Ovary (tissue), 7 donors: ENCODE measurements at regions not wholly inside any gene's neighbourhood (a gene's known extent, or its start where the extent isn't known, plus 50 kb on each side); places are given as distances from the start of the nearest gene placed in this dataset.
"Not testable (repeated sequence)": the region's sequence is repeated elsewhere in the genome, so short reads cannot be mapped to it uniquely, and the experiment has no call there.

ENCODE experiments used
- DNase-seq, 5 donors: peaks; one replicate each; pipeline ENCODE4 v3.0.0-alpha.2; 2019 to 2020
- H3K27ac ChIP-seq, 2 donors: fragments of 200-600 bp; one replicate each; pipeline versions ENCODE4 v1.5.1 to v1.8.0; 2019 to 2022
- H3K27me3 ChIP-seq: fragments of 200-600 bp; one replicate; pipeline ENCODE4 v1.8.0; 2022
- H3K36me3 ChIP-seq: fragments of 200-600 bp; sonication (generic); one replicate; pipeline ENCODE4 v1.5.1; 2019
- H3K4me1 ChIP-seq: one replicate; pipeline ENCODE4 v1.8.1; 2013; ENCODE audit warnings: mild to moderate bottlenecking, moderate library complexity; ENCODE audit not compliant: insufficient read depth
- H3K4me3 ChIP-seq: fragments of 200-600 bp; sonication (generic); one replicate; pipeline ENCODE4 v1.5.1; 2017
- H3K9me3 ChIP-seq, 2 donors: fragments of 200-600 bp in 1 of 2; sonication (generic) in 1 of 2; one replicate each; pipeline versions ENCODE4 v1.5.1 to v1.8.1; 2013 to 2019; ENCODE audit warnings: mild to moderate bottlenecking in 1 of 2, moderate library complexity in 1 of 2
- CTCF ChIP-seq, 3 donors: fragments of 450-650 bp in 2 of 3; fragments of 200-600 bp in 1 of 3; IDR thresholded peaks; one replicate each; pipeline versions ENCODE4 v1.5.1 to v1.8.0; 2016 to 2022; ENCODE audit warnings: antibody characterized with exemption in 3 of 3, mild to moderate bottlenecking in 1 of 3
- EP300 ChIP-seq: sonication (generic); formaldehyde crosslinking; IDR thresholded peaks from one replicate; pipeline ENCODE4 v1.6.1; 2017; ENCODE audit warnings: antibody characterized with exemption
- POLR2A ChIP-seq: fragments of 450-650 bp; IDR thresholded peaks from one replicate; pipeline ENCODE4 v1.6.1; 2017; ENCODE audit warnings: antibody characterized with exemption, mild to moderate bottlenecking, moderate library complexity
- WGBS, 3 donors: extraction: QIAGEN DNeasy Blood & Tissue Kit in 1 of 3; methylation state at CpG; one replicate each; pipeline versions ENCODE4 v1.1.5 to v1.1.7; 2013 to 2017; 5-methylcytosine and 5-hydroxymethylcytosine counted together
- intact Hi-C, 4 donors: fragments of 100-400 bp; cut with DNase I; formaldehyde crosslinking; loops; one replicate each; pipeline versions ENCODE4 v1.11.0 to v1.15.1; 2022 to 2023
- donor health status: DM: no; HTN: no; CAD: no; lungs with moderate emphysema.
- donor health status: DM: no; HTN: no; CAD: no.
- donor health status: Bipolar disorder and iron deficiency.
- donor health status: DM: no; HTN: no; CAD: no.
- donor health status: DM: yes; HTN: yes; CAD: no.

GRCh38 chr3:35137612-35138011 lies 501.7 kb upstream of the ARPP21 start:
- no peaks in the 10 kb centered on the region for H3K4me1 ChIP-seq
- H3K27ac ChIP-seq: no peak overlapping the region
- intact Hi-C loops: no loop called here
- no peak for TF ChIP-seq EP300
- TF ChIP-seq POLR2A: no peak
- no peak for TF ChIP-seq CTCF (IDR thresholded peaks at IDR 0.05)
- no peaks in the 10 kb centered on the region for H3K9me3 ChIP-seq
- H3K36me3 ChIP-seq: no peaks in the 10 kb centered on the region
- no peak overlapping the region for H3K4me3 ChIP-seq
- DNase-seq: no peak
- no peaks in the 10 kb centered on the region for H3K27me3 ChIP-seq

GRCh38 chr3:35141406-35141805 lies 497.9 kb upstream of the ARPP21 start:
- Histone ChIP-seq H3K4me3 (no peak overlapping the region), H3K36me3 (no peaks in the 10 kb centered on the region), H3K4me1 (no peaks in the 10 kb centered on the region), H3K9me3 (no peaks in the 10 kb centered on the region), H3K27me3 (no peaks in the 10 kb centered on the region), H3K27ac (no peak overlapping the region)
- TF ChIP-seq POLR2A (no peak), EP300 (no peak), CTCF (IDR thresholded peaks at IDR 0.05) (no peak)
- no peak for DNase-seq
- WGBS, 3 donors: 52 to 63% (median 53%) methylated on average over 4 of the region's 4 CpGs
- intact Hi-C loops: no loop called here

- peaks cover 2% of the 10 kb centered on the region for H3K27me3 ChIP-seq
- H3K4me1 ChIP-seq: no peaks in the 10 kb centered on the region
- H3K27ac ChIP-seq: no peak overlapping the region
- H3K36me3 ChIP-seq: no peaks in the 10 kb centered on the region
- DNase-seq: no peak
- TF ChIP-seq POLR2A (no peak), CTCF (IDR thresholded peaks at IDR 0.05) (no peak), EP300 (no peak)
- intact Hi-C loops: no loop called here
- H3K9me3 ChIP-seq: no peaks in the 10 kb centered on the region
- H3K4me3 ChIP-seq: no peak overlapping the region
These were observed 495.3 kb upstream of the ARPP21 start for GRCh38 chr3:35144011-35144410.

GRCh38 chr3:35146256-35147035 lies 492.9 kb upstream of the ARPP21 start:
- H3K27me3 ChIP-seq, H3K27ac ChIP-seq, H3K4me3 ChIP-seq, DNase-seq, H3K36me3 ChIP-seq, H3K9me3 ChIP-seq, intact Hi-C loops, H3K4me1 ChIP-seq: not testable (repeated sequence)
- 70 to 72% (median 72%) methylated on average over 10 of the region's 10 CpGs for WGBS, 3 donors

GRCh38 chr3:35183927-35184675 lies 455.2 kb upstream of the ARPP21 start:
- DNase-seq: no peak
- Histone ChIP-seq H3K4me3 (no peak overlapping the region), H3K4me1 (no peaks in the 10 kb centered on the region), H3K9me3 (no peaks in the 10 kb centered on the region), H3K27me3 (no peaks in the 10 kb centered on the region), H3K36me3 (no peaks in the 10 kb centered on the region), H3K27ac (no peak overlapping the region)
- TF ChIP-seq POLR2A (no peak), CTCF (IDR thresholded peaks at IDR 0.05) (no peak), EP300 (no peak)
- 39 to 77% (median 39%) methylated on average over 2 of the region's 2 CpGs for WGBS, 3 donors
- intact Hi-C loops: no loop called here
